CD14-positive monocyte (primary cell): ENCODE measurements at regions not wholly inside any gene's neighbourhood (a gene's known extent, or its start where the extent isn't known, plus 50 kb on each side); places are given as distances from the start of the nearest gene placed in this dataset.

Experiments used
- DNase-seq, 3 donors: peaks; one replicate each; pipeline ENCODE4 v3.0.0-alpha.2; 2011 to 2022
- H2AFZ ChIP-seq: 2 replicates; pipeline ENCODE4 v1.6.0; 2012; ENCODE audit warnings: mild to moderate bottlenecking, low read depth, low read length, inconsistent platforms; ENCODE audit not compliant: insufficient read depth, poor library complexity, severe bottlenecking
- H3K27ac ChIP-seq, 2 donors: 1 replicate in 1 of 2; 2 replicates in 1 of 2; pipeline ENCODE4 v1.5.1; 2012 to 2013; ENCODE audit warnings: low read length in 2 of 2, control low read depth in 1 of 2, inconsistent platforms in 1 of 2, low read depth in 1 of 2, mild to moderate bottlenecking in 1 of 2
- H3K27me3 ChIP-seq, 2 donors: one replicate each; pipeline versions ENCODE4 v1.6.0 to v1.6.1; 2011 to 2013; ENCODE audit warnings: low read length in 2 of 2; ENCODE audit not compliant: control insufficient read depth in 2 of 2, insufficient read depth in 2 of 2
- H3K36me3 ChIP-seq, 2 donors: replicated peaks in 1 of 2; 1 replicate in 1 of 2; 2 replicates in 1 of 2; pipeline versions ENCODE4 v1.5.1 to v1.6.1; 2012 to 2013; ENCODE audit warnings: low read length in 2 of 2, control low read depth in 1 of 2, inconsistent platforms in 1 of 2, mild to moderate bottlenecking in 1 of 2; ENCODE audit not compliant: insufficient read depth in 2 of 2, control insufficient read depth in 1 of 2
- H3K4me1 ChIP-seq, 2 donors: 1 replicate in 1 of 2; 2 replicates in 1 of 2; pipeline versions ENCODE4 v1.5.1 to v1.6.1; 2012 to 2013; ENCODE audit warnings: low read length in 2 of 2, control low read depth in 1 of 2, inconsistent platforms in 1 of 2, mild to moderate bottlenecking in 1 of 2, moderate library complexity in 1 of 2; ENCODE audit not compliant: insufficient read depth in 2 of 2, control insufficient read depth in 1 of 2
- H3K4me2 ChIP-seq: replicated peaks from 2 replicates; pipeline ENCODE3; 2012; ENCODE audit warnings: low read length, moderate library complexity, mild to moderate bottlenecking; ENCODE audit not compliant: poor library complexity, severe bottlenecking; ENCODE audit errors: extremely low read depth
- H3K4me3 ChIP-seq, 3 experiments: fragments of 200-600 bp in 1 of 3; sonication (generic) in 1 of 3; replicated peaks in 1 of 3; 1 replicate in 2 of 3; 2 replicates in 1 of 3; pipeline ENCODE4 v1.5.1; 2011 to 2013; ENCODE audit warnings: low read length in 3 of 3, mild to moderate bottlenecking in 3 of 3, control low read depth in 2 of 3, low read depth in 2 of 3, inconsistent platforms in 1 of 3, moderate library complexity in 1 of 3
- H3K79me2 ChIP-seq: 2 replicates; pipeline ENCODE4 v1.6.0; 2012; ENCODE audit warnings: mild to moderate bottlenecking, control low read depth, inconsistent platforms, low read length, moderate library complexity; ENCODE audit not compliant: insufficient read depth
- H3K9ac ChIP-seq: 2 replicates; pipeline ENCODE4 v1.6.0; 2017; ENCODE audit warnings: low read length, mild to moderate bottlenecking; ENCODE audit not compliant: insufficient read depth, poor library complexity, severe bottlenecking
- H3K9me3 ChIP-seq, 2 donors: replicated peaks in 1 of 2; 1 replicate in 1 of 2; 2 replicates in 1 of 2; pipeline versions ENCODE4 v1.5.1 to v1.6.1; 2012 to 2013; ENCODE audit warnings: low read length in 2 of 2, control low read depth in 1 of 2; ENCODE audit not compliant: control insufficient read depth in 1 of 2, insufficient read depth in 1 of 2
- H4K20me1 ChIP-seq: 2 replicates; pipeline ENCODE4 v1.6.0; 2012; ENCODE audit warnings: mild to moderate bottlenecking, low read length, control low read depth, moderate library complexity; ENCODE audit not compliant: insufficient read depth
- H3K27ac Mint-ChIP-seq, 7 donors: one replicate each; pipeline ENCODE4 v1.8.0; 2020; ENCODE audit warnings: mild to moderate bottlenecking in 7 of 7, mixed read lengths in 7 of 7, moderate library complexity in 6 of 7, inconsistent platforms in 2 of 7
- H3K27me3 Mint-ChIP-seq, 3 donors: one replicate each; pipeline ENCODE4 v1.8.0; 2021 to 2022; ENCODE audit warnings: low read depth in 3 of 3, mild to moderate bottlenecking in 3 of 3, mixed read lengths in 3 of 3, moderate library complexity in 3 of 3, inconsistent platforms in 1 of 3
- H3K36me3 Mint-ChIP-seq, 2 donors: one replicate each; pipeline ENCODE4 v1.8.0; 2020; ENCODE audit warnings: mixed read lengths in 2 of 2, inconsistent platforms in 1 of 2, mild to moderate bottlenecking in 1 of 2
- H3K4me1 Mint-ChIP-seq: one replicate; pipeline ENCODE4 v1.8.0; 2020; ENCODE audit warnings: mild to moderate bottlenecking, mixed read lengths
- H3K4me3 Mint-ChIP-seq, 2 donors: one replicate each; pipeline ENCODE4 v1.8.0; 2020; ENCODE audit warnings: mild to moderate bottlenecking in 2 of 2, mixed read lengths in 2 of 2, moderate library complexity in 1 of 2
- H3K9me3 Mint-ChIP-seq, 7 donors: one replicate each; pipeline ENCODE4 v1.8.0; 2020 to 2022; ENCODE audit warnings: mixed read lengths in 7 of 7, mild to moderate bottlenecking in 6 of 7, moderate library complexity in 6 of 7, inconsistent platforms in 2 of 7
- CTCF ChIP-seq: fragments of 200-600 bp; IDR thresholded peaks from one replicate; pipeline ENCODE4 v1.8.0; 2022; ENCODE audit warnings: antibody characterized with exemption, mild to moderate bottlenecking
- WGBS: methylation state at CpG from one replicate; pipeline ENCODE4 v1.1.5; 2013; ENCODE audit warnings: missing lambda C conversion rate; ENCODE audit not compliant: insufficient coverage; 5-methylcytosine and 5-hydroxymethylcytosine counted together
- intact Hi-C, 2 donors: fragments of 100-400 bp; cut with micrococcal nuclease; formaldehyde crosslinking; loops; one replicate each; pipeline versions ENCODE4 v1.15.0 to v1.15.1; 2023

- peaks cover 0 to 3% (median 0%) of the 10 kb centered on the region in 7 donors for H3K9me3 Mint-ChIP-seq
- intact Hi-C loops = no loop called here
- Histone ChIP-seq H3K27me3 (peaks cover 0 to 2% of the 10 kb centered on the region in 2 donors), H3K4me2 (no peak overlapping the region), H3K27ac (no peak overlapping the region), H3K36me3 (no peaks in the 10 kb centered on the region), H3K9ac (no peak overlapping the region), H3K9me3 (no peaks in the 10 kb centered on the region), H3K79me2 (no peaks in the 10 kb centered on the region), H3K4me3 (no peak overlapping the region), H3K4me1 (no peaks in the 10 kb centered on the region), H2AFZ (no peak overlapping the region), H4K20me1 (no peaks in the 10 kb centered on the region)
- WGBS = 88% methylated on average over 7 of the region's 7 CpGs
- H3K27me3 Mint-ChIP-seq = peaks cover 4 to 9% (median 5%) of the 10 kb centered on the region in 3 donors
- H3K27ac Mint-ChIP-seq = no peak overlapping the region
- no peaks in the 10 kb centered on the region for H3K36me3 Mint-ChIP-seq
- H3K4me3 Mint-ChIP-seq = no peak overlapping the region
- no peak for DNase-seq
- no peaks in the 10 kb centered on the region for H3K4me1 Mint-ChIP-seq
- TF ChIP-seq CTCF = no peak
Observed at GRCh38 chr15:29872716-29873115, 50.4 kb upstream of the TJP1 start.
